Heart left ventricle (tissue), 13 donors: ENCODE measurements at regions not wholly inside any gene's neighbourhood (a gene's known extent, or its start where the extent isn't known, plus 50 kb on each side); places are given as distances from the start of the nearest gene placed in this dataset.

Source experiments
- CTCF ChIP-seq, 12 donors: fragments of 200-600 bp; sonication (generic) in 4 of 12; IDR thresholded peaks; one replicate each; pipeline versions ENCODE4 v1.5.0 to v1.8.0; 2018 to 2022; ENCODE audit warnings: antibody characterized with exemption in 12 of 12, mild to moderate bottlenecking in 5 of 12
- POLR2A ChIP-seq, 2 donors: fragments of 450-650 bp; IDR thresholded peaks; one replicate each; pipeline ENCODE4 v1.6.1; 2017; ENCODE audit warnings: antibody characterized with exemption in 2 of 2, mild to moderate bottlenecking in 2 of 2, moderate library complexity in 2 of 2
- donor health status: ischemic (EF 13 %, LVEDD 7.1; RV severe dilation, severe dysfunction).
- donor health status: DM: no; HTN: yes; CAD: no.
- donor health status: DM: no; HTN: no; CAD: no.
- donor health status: ischemic (EF 25% LVEDD 6.9; RV normal size, moderate dysfunction).
- donor health status: ischemic (EF 25% LVEDD 5.7; RV mildly dilated, moderate dysfunction).
- donor health status: ischemic (EF 35%, LVEDD 5.7; RV mildly dilated, moderate dysfunction).
- donor health status: nonischemic (EF 11% LVEDD 7.7; RV severe dilation, severe dysfunction).
- donor health status: DM: yes; HTN: yes; CAD: no.
- donor health status: PGD.
- donor health status: ischemic (EF 29% LVEDD 5.4; RV normal size, mild dysfunction).
- donor health status: nonischemic (EF 23%, LVEDD 6.1; RV moderate dilation, normal function).

- TF ChIP-seq CTCF (IDR thresholded peaks at IDR 0.05) (no peak), POLR2A (IDR thresholded peaks at IDR 0.05) (no peak)
Measured at GRCh38 chr9:22643541-22643940, 196.9 kb downstream of the DMRTA1 start.
